DOHH2 (cell line): ENCODE measurements at regions not wholly inside any gene's neighbourhood (a gene's known extent, or its start where the extent isn't known, plus 50 kb on each side); places are given as distances from the start of the nearest gene placed in this dataset.

ENCODE experiments used
- H3F3A ChIP-seq: fragments of 200-600 bp; sonication (generic), shearing (Covaris generic); 2 replicates; pipeline ENCODE4 v1.6.0; 2016; ENCODE audit warnings: antibody characterized with exemption, mild to moderate bottlenecking; ENCODE audit not compliant: control insufficient read depth, insufficient read depth
- H3K27ac ChIP-seq: fragments of 200-600 bp; sonication (generic); 2 replicates; pipeline ENCODE4 v1.5.1; 2014; ENCODE audit warnings: low read depth, mild to moderate bottlenecking, low read length, moderate library complexity
- H3K27me3 ChIP-seq: fragments of 200-600 bp; sonication (generic); 2 replicates; pipeline ENCODE4 v1.6.1; 2014; ENCODE audit warnings: mild to moderate bottlenecking, low read length, mixed read lengths; ENCODE audit not compliant: control insufficient read depth
- H3K36me3 ChIP-seq: fragments of 200-600 bp; sonication (generic); 2 replicates; pipeline ENCODE4 v1.6.1; 2014; ENCODE audit warnings: mild to moderate bottlenecking, low read length, moderate library complexity, mixed read lengths; ENCODE audit not compliant: control insufficient read depth
- H3K4me1 ChIP-seq: fragments of 200-600 bp; sonication (generic); 2 replicates; pipeline ENCODE4 v1.6.1; 2014; ENCODE audit warnings: mild to moderate bottlenecking, low read length, mixed read lengths; ENCODE audit not compliant: control insufficient read depth
- H3K4me2 ChIP-seq: fragments of 200-600 bp; sonication (generic); 2 replicates; pipeline ENCODE4 v1.6.0; 2014; ENCODE audit warnings: mild to moderate bottlenecking, low read length, moderate library complexity
- H3K4me3 ChIP-seq: fragments of 200-600 bp; sonication (generic); 2 replicates; pipeline ENCODE4 v1.5.1; 2014; ENCODE audit warnings: mild to moderate bottlenecking, low read length, mixed read lengths
- H3K79me2 ChIP-seq: fragments of 200-600 bp; sonication (generic); 2 replicates; pipeline ENCODE4 v1.6.1; 2014; ENCODE audit warnings: mild to moderate bottlenecking, low read length, mixed read lengths; ENCODE audit not compliant: control insufficient read depth
- H3K9me2 ChIP-seq: fragments of 200-600 bp; sonication (generic); replicated peaks from 2 replicates; pipeline ENCODE4 v1.6.1; 2014; ENCODE audit warnings: mild to moderate bottlenecking, low read length, mixed read lengths; ENCODE audit not compliant: control insufficient read depth
- H3K9me3 ChIP-seq: fragments of 200-600 bp; sonication (generic); 2 replicates; pipeline ENCODE4 v1.6.1; 2014; ENCODE audit warnings: antibody characterized with exemption, low read length, mixed read lengths; ENCODE audit not compliant: control insufficient read depth, insufficient read depth
- H4K20me1 ChIP-seq: fragments of 200-600 bp; sonication (generic); 2 replicates; pipeline ENCODE4 v1.6.0; 2014; ENCODE audit warnings: low read depth, mild to moderate bottlenecking, antibody characterized with exemption, low read length, moderate library complexity; ENCODE audit not compliant: control insufficient read depth, insufficient read depth
- CTCF ChIP-seq: fragments of 200-600 bp; sonication (generic); IDR thresholded peaks from one replicate; pipeline ENCODE4 v1.5.1; 2014; ENCODE audit warnings: antibody characterized with exemption, mild to moderate bottlenecking, low read depth, low read length; ENCODE audit not compliant: poor library complexity, severe bottlenecking
- EZH2phosphoT487 ChIP-seq: fragments of 200-600 bp; sonication (generic); IDR thresholded peaks from 2 replicates; pipeline ENCODE4 v1.6.1; 2017; ENCODE audit warnings: borderline replicate concordance, mild to moderate bottlenecking, antibody characterized with exemption, low read length, moderate library complexity, mixed read lengths

- Histone ChIP-seq H3K79me2 (no peaks in the 10 kb centered on the region), H3K27me3 (no peaks in the 10 kb centered on the region), H3K4me1 (no peaks in the 10 kb centered on the region), H3K4me3 (no peak overlapping the region), H3K9me2 (no peaks in the 10 kb centered on the region), H3F3A (no peaks in the 10 kb centered on the region), H3K9me3 (no peaks in the 10 kb centered on the region), H3K27ac (no peak overlapping the region), H3K4me2 (no peak overlapping the region), H4K20me1 (no peaks in the 10 kb centered on the region), H3K36me3 (no peaks in the 10 kb centered on the region)
- TF ChIP-seq EZH2phosphoT487 (no peak), CTCF (no peak)
Measured at GRCh38 chr3:160081958-160082533, 93.4 kb downstream of the IL12A start.

GRCh38 chr3:160084998-160085397 lies 96.4 kb downstream of the IL12A start:
- Histone ChIP-seq H3K4me3 (no peak overlapping the region), H3K9me3 (no peaks in the 10 kb centered on the region), H3K9me2 (no peaks in the 10 kb centered on the region), H3K4me2 (no peak overlapping the region), H3K4me1 (no peaks in the 10 kb centered on the region), H3K79me2 (no peaks in the 10 kb centered on the region), H4K20me1 (no peaks in the 10 kb centered on the region), H3F3A (no peaks in the 10 kb centered on the region), H3K36me3 (no peaks in the 10 kb centered on the region), H3K27ac (no peak overlapping the region), H3K27me3 (no peaks in the 10 kb centered on the region)
- TF ChIP-seq EZH2phosphoT487 (no peak), CTCF (no peak)

GRCh38 chr3:160088492-160089137 lies 100.0 kb downstream of the IL12A start:
- no peak overlapping the region for H3K4me2 ChIP-seq
- no peaks in the 10 kb centered on the region for H3K79me2 ChIP-seq
- no peaks in the 10 kb centered on the region for H3K27me3 ChIP-seq
- H3K27ac ChIP-seq: no peak overlapping the region
- TF ChIP-seq EZH2phosphoT487: no peak
- TF ChIP-seq CTCF: no peak
- no peaks in the 10 kb centered on the region for H3K9me3 ChIP-seq
- H3K9me2 ChIP-seq: no peaks in the 10 kb centered on the region
- H3K4me1 ChIP-seq: no peaks in the 10 kb centered on the region
- no peak overlapping the region for H3K4me3 ChIP-seq
- no peaks in the 10 kb centered on the region for H4K20me1 ChIP-seq
- no peaks in the 10 kb centered on the region for H3F3A ChIP-seq
- H3K36me3 ChIP-seq: no peaks in the 10 kb centered on the region
